ENCODE measurements at regions not wholly inside any gene's neighbourhood (a gene's known extent, or its start where the extent isn't known, plus 50 kb on each side); places are given as distances from the start of the nearest gene placed in this dataset.

DNA sequence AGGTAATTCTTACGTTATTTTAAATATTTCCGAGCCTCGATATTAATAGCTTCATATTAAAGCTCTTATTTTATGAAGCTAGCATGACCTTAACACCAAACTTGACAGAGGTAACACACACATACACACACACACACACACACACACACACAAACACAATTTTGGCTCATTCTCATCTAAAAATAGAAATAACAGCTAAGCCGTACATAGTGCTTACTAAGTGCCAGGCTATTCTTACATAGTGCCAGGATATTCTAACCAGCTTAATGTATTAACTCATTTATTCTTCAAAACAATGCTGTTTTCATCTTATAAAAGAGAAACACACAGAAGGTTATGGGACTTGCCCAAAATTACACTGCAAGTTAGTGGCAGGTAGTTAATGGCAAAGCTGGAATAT, 87.0 kb upstream of the BLTP1 start:
- intact Hi-C loops (cut with micrococcal nuclease): no loop called here

GRCh38 chr4:122053186-122053585, 98.9 kb upstream of the BLTP1 start:
- ChIA-PET CTCF (no interaction called here), POLR2A (no interaction called here)
- H3K27me3 Mint-ChIP-seq: peaks cover 0 to 10% (median 0%) of the 10 kb centered on the region in 5 donors
- no peak overlapping the region for H3K27ac Mint-ChIP-seq
- Histone ChIP-seq H3K4me3 (ENCODE audit: low read length) (no peak overlapping the region), H3K27me3 (ENCODE audit: control insufficient read depth in 2 of 2, insufficient read depth in 2 of 2, low read length in 2 of 2) (peaks cover 0 to 2% of the 10 kb centered on the region in 2 donors), H3K9me3 (ENCODE audit: control insufficient read depth in 2 of 3, low read length in 3 of 3) (no peaks in the 10 kb centered on the region), H3K27ac (ENCODE audit: low read depth, low read length) (no peak overlapping the region), H3K36me3 (ENCODE audit: control insufficient read depth in 2 of 3, insufficient read depth in 3 of 3, low read length in 3 of 3) (no peaks in the 10 kb centered on the region), H3K4me1 (ENCODE audit: control insufficient read depth in 2 of 2, insufficient read depth in 2 of 2, low read length in 2 of 2) (no peaks in the 10 kb centered on the region)
- no peaks in the 10 kb centered on the region for H3K36me3 Mint-ChIP-seq
- intact Hi-C loops (cut with micrococcal nuclease): loop anchor here in 1 of 2 donors (5.0 kb wide), 1 partner anchor 49 kb away; no protein-coding TSS in a partner anchor
- H3K9me3 Mint-ChIP-seq: no peaks in the 10 kb centered on the region
- DNase-seq (no peak), ATAC-seq (no peak)
- no peaks in the 10 kb centered on the region for H3K4me1 Mint-ChIP-seq
- H3K4me3 Mint-ChIP-seq: no peak overlapping the region

More for the DNA sequence above, 87.0 kb upstream of the BLTP1 start:
- Mint-ChIP-seq H3K27me3 (peaks cover 0 to 19% (median 3%) of the 10 kb centered on the region in 5 donors), H3K4me3 (no peak overlapping the region), H3K9me3 (peaks cover 0 to 4% (median 0%) of the 10 kb centered on the region in 11 donors), H3K4me1 (no peaks in the 10 kb centered on the region), H3K27ac (no peak overlapping the region), H3K36me3 (no peaks in the 10 kb centered on the region)
- ATAC-seq: no peak
- Histone ChIP-seq H3K27ac (ENCODE audit: low read depth, low read length) (no peak overlapping the region), H3K27me3 (ENCODE audit: control insufficient read depth in 2 of 2, insufficient read depth in 2 of 2, low read length in 2 of 2) (no peaks in the 10 kb centered on the region), H3K9me3 (ENCODE audit: control insufficient read depth in 2 of 3, low read length in 3 of 3) (no peaks in the 10 kb centered on the region), H3K4me3 (ENCODE audit: low read length) (no peak overlapping the region), H3K4me1 (ENCODE audit: control insufficient read depth in 2 of 2, insufficient read depth in 2 of 2, low read length in 2 of 2) (no peaks in the 10 kb centered on the region), H3K36me3 (ENCODE audit: control insufficient read depth in 2 of 3, insufficient read depth in 3 of 3, low read length in 3 of 3) (no peaks in the 10 kb centered on the region)
- CTCF ChIA-PET: no interaction called here
- no peak for DNase-seq
- POLR2A ChIA-PET: no interaction called here

DNA sequence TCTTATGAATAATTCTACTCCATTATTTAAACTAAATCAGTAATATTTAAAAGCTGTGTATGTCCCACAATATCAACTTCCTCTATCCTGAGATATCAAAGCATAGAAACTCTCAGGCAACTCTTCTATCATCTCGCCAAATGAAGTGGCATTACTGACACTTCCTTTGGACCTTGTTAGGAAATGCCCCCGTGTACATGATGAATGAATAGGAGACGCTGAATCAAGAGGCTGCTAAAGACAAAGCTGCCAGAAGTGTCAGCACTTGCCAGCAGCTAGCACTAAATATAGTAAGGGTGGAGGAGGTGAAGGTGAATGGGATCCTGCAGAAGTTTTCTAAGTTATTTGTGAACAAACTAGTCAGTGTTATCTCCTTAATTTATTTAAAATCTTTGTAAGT, 99.5 kb upstream of the BLTP1 start:
- Mint-ChIP-seq H3K4me3 (no peak overlapping the region), H3K27ac (no peak overlapping the region), H3K36me3 (no peaks in the 10 kb centered on the region), H3K9me3 (no peaks in the 10 kb centered on the region), H3K27me3 (peaks cover 0 to 10% (median 0%) of the 10 kb centered on the region in 5 donors), H3K4me1 (no peaks in the 10 kb centered on the region)
- ChIA-PET CTCF (no interaction called here), POLR2A (no interaction called here)
- no peaks in the 10 kb centered on the region for H3K9me3 ChIP-seq (ENCODE audit: control insufficient read depth in 2 of 3, low read length in 3 of 3)
- DNase-seq (no peak), ATAC-seq (no peak)
- no peaks in the 10 kb centered on the region for H3K36me3 ChIP-seq (ENCODE audit: control insufficient read depth in 2 of 3, insufficient read depth in 3 of 3, low read length in 3 of 3)
- no peaks in the 10 kb centered on the region for H3K4me1 ChIP-seq (ENCODE audit: control insufficient read depth in 2 of 2, insufficient read depth in 2 of 2, low read length in 2 of 2)
- intact Hi-C loops (cut with micrococcal nuclease): loop anchor here in 1 of 2 donors (5.0 kb wide), 1 partner anchor 50 kb away; no protein-coding TSS in a partner anchor
- H3K27ac ChIP-seq (ENCODE audit: low read depth, low read length): no peak overlapping the region
- H3K27me3 ChIP-seq (ENCODE audit: control insufficient read depth in 2 of 2, insufficient read depth in 2 of 2, low read length in 2 of 2): peaks cover 0 to 2% of the 10 kb centered on the region in 2 donors
- H3K4me3 ChIP-seq (ENCODE audit: low read length): no peak overlapping the region

DNA sequence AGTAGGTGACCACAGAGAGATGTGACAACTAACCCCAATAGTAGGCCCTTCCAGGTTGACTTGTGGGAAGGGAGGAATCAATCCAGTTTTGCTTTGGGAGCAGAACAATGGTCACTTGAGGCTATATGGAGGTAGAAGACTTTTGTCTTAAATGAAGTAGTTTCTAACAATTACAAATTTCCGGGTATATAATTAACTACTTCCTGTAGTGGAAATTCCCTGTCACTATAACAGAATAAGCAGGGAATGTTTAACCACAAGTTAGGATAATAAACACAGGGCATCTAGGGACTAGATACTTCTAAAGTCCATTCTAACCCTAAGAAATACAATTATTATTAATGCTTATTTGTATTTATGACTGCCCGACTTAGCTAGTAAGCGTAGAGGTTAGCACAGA, 99.0 kb upstream of the TRPC3 start:
- no peaks in the 10 kb centered on the region for H3K4me1 ChIP-seq (ENCODE audit: control insufficient read depth in 2 of 2, insufficient read depth in 2 of 2, low read length in 2 of 2)
- H3K4me3 Mint-ChIP-seq: no peak overlapping the region
- no peaks in the 10 kb centered on the region for H3K4me1 Mint-ChIP-seq
- ATAC-seq: no peak
- H3K27me3 ChIP-seq (ENCODE audit: control insufficient read depth in 2 of 2, insufficient read depth in 2 of 2, low read length in 2 of 2): peaks cover 0 to 2% of the 10 kb centered on the region in 2 donors
- no peak overlapping the region for H3K4me3 ChIP-seq (ENCODE audit: low read length)
- intact Hi-C loops (cut with micrococcal nuclease): loop anchor here in 1 of 2 donors (5.0 kb wide), 1 partner anchor 51 kb away; no protein-coding TSS in a partner anchor
- peaks cover 0 to under 1% (median 0%) of the 10 kb centered on the region in 11 donors for H3K9me3 Mint-ChIP-seq
- peaks cover 0 to 11% (median 0%) of the 10 kb centered on the region in 5 donors for H3K27me3 Mint-ChIP-seq
- no peak for DNase-seq
- H3K36me3 Mint-ChIP-seq: no peaks in the 10 kb centered on the region
- CTCF ChIA-PET: no interaction called here
- no peaks in the 10 kb centered on the region for H3K36me3 ChIP-seq (ENCODE audit: control insufficient read depth in 2 of 3, insufficient read depth in 3 of 3, low read length in 3 of 3)
- no peak overlapping the region for H3K27ac ChIP-seq (ENCODE audit: low read depth, low read length)
- no peak overlapping the region for H3K27ac Mint-ChIP-seq
- POLR2A ChIA-PET: no interaction called here
- no peaks in the 10 kb centered on the region for H3K9me3 ChIP-seq (ENCODE audit: control insufficient read depth in 2 of 3, low read length in 3 of 3)

DNA sequence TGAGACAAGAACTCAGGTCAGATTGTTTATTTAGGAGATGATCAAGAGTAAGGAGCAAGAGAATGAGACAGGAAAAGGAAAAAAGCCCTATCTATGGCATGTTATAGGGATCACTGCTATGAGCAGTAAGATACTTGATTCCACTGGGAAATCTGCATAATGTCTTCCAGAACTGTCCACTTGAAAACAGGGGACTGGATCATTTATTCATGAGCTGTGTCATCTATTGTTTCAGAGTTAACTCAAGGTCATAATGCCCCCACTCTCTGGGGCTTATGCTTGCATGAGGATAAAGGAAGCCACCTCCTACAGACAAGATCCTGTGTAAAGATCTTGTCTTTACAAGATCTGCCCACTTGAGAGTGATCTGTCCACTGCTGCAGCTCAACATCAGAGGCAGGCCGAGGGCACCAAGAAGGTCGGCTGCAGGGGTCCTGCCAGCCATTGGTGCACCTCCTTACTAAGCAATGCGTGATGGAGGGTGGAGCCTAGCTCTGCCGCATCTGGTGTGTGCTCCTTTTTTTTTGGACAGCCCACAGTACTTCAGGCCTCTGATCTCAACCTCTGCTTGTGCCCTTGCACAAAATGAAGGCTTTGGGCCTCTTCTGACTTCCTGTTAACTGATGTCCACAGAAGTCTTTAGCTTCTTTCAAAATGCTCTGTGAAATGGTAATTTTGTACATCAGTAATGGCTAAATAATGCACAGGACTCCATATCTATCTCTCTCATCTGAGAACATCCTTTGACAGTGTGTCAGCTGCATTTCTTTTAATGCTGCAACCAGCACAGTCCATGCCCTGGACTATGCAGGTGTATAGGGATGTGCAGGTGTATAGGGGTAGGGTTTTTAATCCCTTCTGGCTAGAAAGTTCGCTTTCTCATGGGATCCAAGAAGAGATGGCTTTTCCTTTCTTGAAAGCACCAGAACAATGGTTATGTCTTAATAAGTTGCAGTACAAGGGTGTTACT, 95.9 kb upstream of the TRPC3 start:
- Histone ChIP-seq H3K36me3 (ENCODE audit: control insufficient read depth in 2 of 3, insufficient read depth in 3 of 3, low read length in 3 of 3) (no peaks in the 10 kb centered on the region), H3K4me3 (ENCODE audit: low read length) (no peak overlapping the region), H3K27me3 (ENCODE audit: control insufficient read depth in 2 of 2, insufficient read depth in 2 of 2, low read length in 2 of 2) (peaks cover 0 to 5% of the 10 kb centered on the region in 2 donors), H3K27ac (ENCODE audit: low read depth, low read length) (no peak overlapping the region), H3K4me1 (ENCODE audit: control insufficient read depth in 2 of 2, insufficient read depth in 2 of 2, low read length in 2 of 2) (no peaks in the 10 kb centered on the region), H3K9me3 (ENCODE audit: control insufficient read depth in 2 of 3, low read length in 3 of 3) (no peaks in the 10 kb centered on the region)
- no peak for ATAC-seq
- Mint-ChIP-seq H3K36me3 (no peaks in the 10 kb centered on the region), H3K27ac (no peak overlapping the region), H3K27me3 (peaks cover 0 to 16% (median 0%) of the 10 kb centered on the region in 5 donors), H3K9me3 (peaks cover 0 to 6% (median 0%) of the 10 kb centered on the region in 11 donors), H3K4me1 (no peaks in the 10 kb centered on the region), H3K4me3 (no peak overlapping the region)
- DNase-seq: no peak
- intact Hi-C loops (cut with micrococcal nuclease): no loop called here
- POLR2A ChIA-PET: no interaction called here
- CTCF ChIA-PET: no interaction called here

DNA sequence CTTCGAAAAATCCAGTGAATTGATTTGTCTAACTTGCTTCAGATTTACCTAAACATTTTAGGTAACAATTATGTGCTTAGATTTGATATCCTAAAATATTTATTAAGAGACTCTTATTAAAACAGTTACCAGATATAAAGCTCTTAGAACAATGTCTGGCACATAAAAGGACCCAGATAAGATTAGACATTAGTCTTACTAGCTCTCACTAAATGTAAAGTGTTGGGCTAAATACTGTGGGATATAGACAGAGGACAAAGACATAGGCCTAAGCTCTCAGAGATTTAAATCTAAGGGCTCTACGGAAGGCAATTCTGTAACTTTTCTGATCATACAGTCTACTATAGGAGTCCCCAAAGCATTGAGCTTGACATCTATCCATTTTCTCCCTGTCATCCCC, 94.4 kb upstream of the TRPC3 start:
- Histone ChIP-seq H3K9me3 (ENCODE audit: control insufficient read depth in 2 of 3, low read length in 3 of 3) (no peaks in the 10 kb centered on the region), H3K27me3 (ENCODE audit: control insufficient read depth in 2 of 2, insufficient read depth in 2 of 2, low read length in 2 of 2) (peaks cover 0 to 5% of the 10 kb centered on the region in 2 donors), H3K4me3 (ENCODE audit: low read length) (no peak overlapping the region), H3K27ac (ENCODE audit: low read depth, low read length) (no peak overlapping the region), H3K36me3 (ENCODE audit: control insufficient read depth in 2 of 3, insufficient read depth in 3 of 3, low read length in 3 of 3) (no peaks in the 10 kb centered on the region), H3K4me1 (ENCODE audit: control insufficient read depth in 2 of 2, insufficient read depth in 2 of 2, low read length in 2 of 2) (no peaks in the 10 kb centered on the region)
- intact Hi-C loops (cut with micrococcal nuclease): no loop called here
- POLR2A ChIA-PET: no interaction called here
- H3K27ac Mint-ChIP-seq: no peak overlapping the region
- no peaks in the 10 kb centered on the region for H3K36me3 Mint-ChIP-seq
- peaks cover 0 to 6% (median 0%) of the 10 kb centered on the region in 11 donors for H3K9me3 Mint-ChIP-seq
- H3K4me3 Mint-ChIP-seq: no peak overlapping the region
- H3K4me1 Mint-ChIP-seq: no peaks in the 10 kb centered on the region
- peaks cover 0 to 22% (median 4%) of the 10 kb centered on the region in 5 donors for H3K27me3 Mint-ChIP-seq
- ATAC-seq (no peak), DNase-seq (no peak)
- CTCF ChIA-PET: no interaction called here
